SKM-1 (cell line): ENCODE measurements at regions not wholly inside any gene's neighbourhood (a gene's known extent, or its start where the extent isn't known, plus 50 kb on each side); places are given as distances from the start of the nearest gene placed in this dataset.

Source experiments
- DNase-seq: peaks from one replicate; lab custom pipeline; 2025; ENCODE audit not compliant: unreplicated experiment; lab: John Stamatoyannopoulos, UW

DNA sequence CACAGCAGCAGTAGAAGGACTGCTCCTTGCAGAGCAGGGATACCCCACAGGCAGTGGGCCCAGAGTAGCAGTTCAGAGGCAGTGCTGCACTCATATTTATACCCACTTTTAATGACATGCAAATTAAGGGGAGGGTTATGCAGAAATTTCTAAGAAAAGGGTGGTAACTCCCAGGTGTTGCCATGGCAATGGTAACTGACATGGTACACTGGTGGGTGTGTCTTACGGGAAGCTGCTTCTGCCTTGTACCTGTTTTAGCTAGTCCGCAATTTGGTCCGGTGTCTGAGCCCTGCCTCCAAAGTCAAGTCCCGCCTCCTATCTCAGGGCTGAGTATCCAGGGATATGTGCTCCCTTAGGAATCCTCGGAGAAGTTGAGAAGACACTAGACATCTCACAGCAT lies 79.2 kb upstream of the UQCRFS1 start:
- no peak for DNase-seq

DNA sequence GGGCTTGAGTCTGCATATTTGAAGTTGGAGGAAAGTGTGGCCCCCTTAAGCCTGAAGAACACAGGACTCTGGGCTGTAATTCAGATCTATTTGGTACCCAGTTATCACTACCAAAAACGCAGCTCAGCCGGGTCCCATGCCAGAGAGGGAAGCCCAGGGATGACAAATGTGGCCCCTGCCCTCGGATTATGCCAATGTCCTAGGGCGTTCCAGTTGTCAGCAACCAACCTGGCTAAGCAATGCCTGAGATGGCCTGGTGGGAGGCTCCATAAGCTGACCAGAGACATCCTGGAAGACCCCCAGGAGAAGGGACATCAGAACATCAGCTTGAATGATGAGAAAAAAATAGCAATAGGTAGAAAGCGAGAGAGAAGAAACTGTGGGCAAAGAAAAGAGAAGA lies 79.6 kb upstream of the UQCRFS1 start:
- DNase-seq = no peak

DNA sequence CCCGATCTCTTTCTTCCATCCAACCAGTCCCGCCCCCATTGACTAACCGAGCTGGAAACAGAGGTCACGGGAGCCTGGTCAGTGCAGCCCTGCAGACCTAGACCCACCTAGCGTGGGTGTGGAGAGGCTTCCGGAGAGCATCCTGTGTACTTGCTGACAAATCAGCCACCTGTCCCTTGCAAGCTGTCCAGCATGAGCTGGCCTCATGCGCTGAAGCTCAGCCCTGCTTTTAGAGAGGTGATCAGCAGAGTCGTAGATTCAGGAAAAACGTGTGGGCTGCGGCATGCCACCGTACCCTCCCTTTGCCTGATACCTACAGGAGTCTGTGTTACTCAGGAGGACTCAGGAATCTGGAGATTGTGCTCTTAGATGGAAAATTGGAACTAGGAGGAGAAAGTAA lies 80.3 kb upstream of the UQCRFS1 start:
- no peak for DNase-seq

- no peak for DNase-seq
Measured at GRCh38 chr19:29293736-29294342, 80.9 kb upstream of the UQCRFS1 start.

DNA sequence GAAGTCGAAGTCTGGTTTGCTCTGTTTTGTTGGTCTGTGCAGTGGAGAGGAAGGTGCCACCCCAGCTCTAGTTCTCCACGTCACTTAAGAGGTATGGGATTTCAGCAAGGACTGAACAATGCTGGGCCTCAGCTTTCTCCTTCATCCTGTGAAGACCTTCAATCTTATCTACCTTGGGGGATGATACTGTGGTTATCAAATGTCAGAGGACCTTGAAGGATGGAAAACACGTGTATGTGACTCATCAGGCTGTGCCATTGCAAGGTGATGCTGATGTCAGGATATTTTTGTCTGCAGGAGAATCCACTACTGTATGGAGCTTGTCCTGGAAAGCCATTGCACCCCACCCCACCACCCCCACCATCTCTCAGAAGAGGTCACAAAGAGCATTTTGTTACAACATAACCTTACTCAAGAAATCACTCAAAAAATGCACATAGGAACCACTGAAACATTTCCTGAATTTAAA lies 81.4 kb upstream of the UQCRFS1 start:
- no peak for DNase-seq

DNA sequence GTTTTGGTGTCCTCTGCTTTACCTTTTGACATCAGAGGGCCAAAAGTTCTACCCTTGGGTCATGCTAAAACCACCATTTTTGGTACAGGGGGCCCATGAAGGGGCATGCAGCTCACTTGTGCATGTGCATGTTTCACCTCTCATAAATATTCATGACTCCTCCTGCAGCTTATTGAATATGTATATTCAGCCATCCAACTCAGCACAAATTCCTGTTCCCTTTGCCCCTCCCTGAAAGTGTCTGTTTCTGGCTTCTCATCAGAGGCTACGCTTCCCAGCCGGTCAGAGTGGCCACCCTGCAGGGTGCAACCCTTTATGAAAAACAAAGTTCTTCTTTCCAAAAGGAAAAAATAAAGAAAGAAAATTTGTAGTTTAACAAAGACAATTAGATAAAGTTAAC lies 82.3 kb upstream of the UQCRFS1 start:
- no peak for DNase-seq

- DNase-seq = no peak
Measured at GRCh38 chr19:29297381-29297780, 84.4 kb upstream of the UQCRFS1 start.

- DNase-seq = no peak
Measured at GRCh38 chr19:29299416-29300380, 86.7 kb upstream of the UQCRFS1 start.

DNA sequence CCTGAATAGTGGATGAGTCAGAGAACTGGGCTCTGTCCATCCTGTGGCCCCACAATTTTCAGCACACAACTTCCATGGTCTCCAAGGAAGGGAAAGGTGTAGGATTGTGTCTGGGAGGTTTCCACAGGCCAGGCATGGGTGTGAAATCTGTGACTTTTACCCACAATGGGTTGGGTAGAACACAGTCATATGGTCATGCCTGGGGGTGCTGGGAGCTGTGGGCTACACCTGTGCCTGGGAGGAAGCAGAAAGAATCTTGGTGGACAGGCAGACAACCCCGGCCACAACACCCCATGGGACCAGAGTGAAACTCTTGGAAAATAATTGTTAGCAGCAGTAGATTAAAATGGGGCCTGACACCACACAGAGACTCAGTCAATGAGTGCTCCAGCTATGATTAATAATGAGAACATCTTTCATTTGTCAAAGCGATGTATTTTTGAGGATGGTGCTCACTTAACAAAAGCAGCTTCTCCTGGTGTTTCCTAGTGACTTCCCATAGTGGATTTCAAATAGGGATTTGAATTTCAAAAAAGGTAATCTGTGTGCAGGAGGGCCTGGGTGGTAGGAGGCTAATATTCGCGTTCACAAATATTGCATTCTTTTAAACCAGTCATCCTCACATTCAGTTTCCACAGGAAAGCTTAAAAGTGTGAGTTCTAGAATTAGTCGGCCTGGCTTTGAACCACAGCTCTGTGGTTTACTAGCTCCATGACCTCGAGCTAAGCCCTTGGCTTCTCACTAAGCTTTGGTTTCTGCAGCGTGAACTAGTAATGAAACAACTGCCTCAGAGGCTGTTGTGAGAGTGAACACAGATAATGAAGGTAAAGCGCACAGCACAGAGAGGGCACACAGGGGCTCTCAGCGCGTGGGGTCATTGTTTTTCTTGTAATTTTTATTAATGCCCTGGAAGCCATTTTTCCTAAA lies 89.3 kb upstream of the UQCRFS1 start:
- no peak for DNase-seq

- no peak for DNase-seq
Measured at GRCh38 chr19:29303069-29303718, 90.2 kb upstream of the UQCRFS1 start.

DNA sequence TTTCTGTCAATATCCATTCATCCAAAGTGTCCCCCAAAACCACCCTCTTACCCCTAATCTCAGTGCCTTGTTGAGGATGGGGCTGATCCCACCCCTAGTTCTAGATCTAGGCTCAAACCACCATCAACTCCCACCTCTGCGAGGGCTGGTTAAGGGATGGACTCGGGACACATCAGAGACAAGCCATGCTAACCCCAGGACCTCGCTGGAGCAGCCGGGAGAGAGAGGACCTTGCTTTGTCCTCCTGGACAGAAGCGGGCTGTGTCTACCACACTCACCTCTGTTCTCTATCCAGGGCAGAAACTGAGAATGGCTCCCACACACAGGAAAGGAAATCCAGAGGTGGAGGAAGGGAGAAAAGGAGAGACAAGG lies 90.8 kb upstream of the UQCRFS1 start:
- DNase-seq = no peak

DNA sequence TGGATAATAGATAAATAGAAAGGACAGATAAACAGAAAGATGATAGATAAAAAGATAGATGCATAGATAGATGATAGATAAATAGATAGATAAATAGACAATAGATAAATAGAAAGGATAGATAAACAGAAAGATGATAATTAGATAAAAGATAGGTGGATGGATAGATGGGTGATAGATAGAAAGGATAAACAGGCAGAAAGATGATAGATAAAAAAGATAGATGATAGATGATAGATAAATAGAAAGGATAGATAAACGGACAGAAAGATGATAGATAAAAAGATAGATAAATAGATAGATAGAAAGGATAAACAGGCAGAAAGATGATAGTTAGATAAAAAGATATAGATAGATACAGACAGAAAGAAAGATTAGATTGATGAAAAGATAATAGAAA lies 92.3 kb upstream of the UQCRFS1 start:
- no peak for DNase-seq

- no peak for DNase-seq
Measured at GRCh38 chr19:29308977-29309590, 96.1 kb upstream of the UQCRFS1 start.

DNA sequence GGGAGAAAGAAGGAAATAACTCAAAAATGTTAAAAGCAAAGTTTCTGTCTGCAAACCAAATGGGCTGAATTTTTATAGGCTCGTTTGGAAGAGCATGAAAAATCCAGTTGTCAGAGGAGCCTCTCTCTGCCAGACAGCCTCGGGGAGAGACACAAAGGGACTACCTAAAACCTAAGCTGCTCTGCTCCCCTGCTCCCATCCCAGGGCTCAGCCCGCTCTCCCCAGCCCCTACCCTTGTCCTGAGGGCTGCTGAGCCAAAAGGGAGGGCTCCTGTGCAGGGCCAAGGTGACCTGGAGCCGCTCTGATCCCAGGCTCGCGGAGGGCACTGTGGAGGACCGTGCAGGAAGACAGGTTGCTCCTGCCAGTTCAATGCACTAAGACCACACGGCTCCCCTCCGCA lies 96.7 kb upstream of the UQCRFS1 start:
- no peak for DNase-seq

GRCh38 chr19:29311191-29311790 lies 98.3 kb upstream of the UQCRFS1 start:
- no peak for DNase-seq

DNA sequence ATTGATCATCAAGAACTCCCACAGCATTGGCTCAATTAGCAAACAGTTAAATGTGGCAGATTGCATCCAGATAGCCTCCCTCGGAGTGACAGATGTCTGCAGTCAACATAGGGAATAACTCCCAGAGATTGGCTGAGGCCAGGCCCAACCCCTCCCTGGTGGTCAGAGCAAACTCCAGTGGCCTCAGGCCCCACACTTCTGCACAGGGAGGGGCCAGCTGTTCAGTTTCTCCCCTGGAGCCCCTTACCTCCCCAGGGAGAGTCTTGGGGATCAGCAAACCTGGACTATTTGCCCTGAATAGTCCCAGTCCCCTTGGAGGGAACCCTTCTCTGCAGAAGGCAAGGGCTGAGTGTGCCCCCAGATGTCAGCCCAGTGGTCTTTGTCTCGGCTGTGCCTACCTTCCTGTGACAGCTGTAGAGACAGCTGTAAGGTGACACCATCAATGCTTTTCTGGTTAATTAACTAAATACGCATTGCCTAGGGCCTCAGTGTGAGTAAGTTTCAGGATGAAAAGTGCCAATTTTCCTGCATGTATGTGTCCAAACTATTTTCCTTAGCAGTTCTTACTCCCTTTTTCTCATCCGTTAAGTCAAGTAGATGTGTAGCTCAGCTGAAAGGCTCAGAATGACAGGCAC lies 102.7 kb upstream of the UQCRFS1 start:
- no peak for DNase-seq

GRCh38 chr19:29318581-29318980 lies 105.6 kb upstream of the UQCRFS1 start:
- DNase-seq = no peak

GRCh38 chr19:29320086-29320485 lies 107.1 kb upstream of the UQCRFS1 start:
- DNase-seq = no peak

- DNase-seq = no peak
Measured at GRCh38 chr19:29320618-29321017, 107.7 kb upstream of the UQCRFS1 start.

GRCh38 chr19:29321116-29321515 lies 108.2 kb upstream of the UQCRFS1 start:
- no peak for DNase-seq
